GM18951 (cell line): ENCODE measurements at regions not wholly inside any gene's neighbourhood (a gene's known extent, or its start where the extent isn't known, plus 50 kb on each side); places are given as distances from the start of the nearest gene placed in this dataset.

Experiments used
- POLR2A ChIP-seq: IDR thresholded peaks from 4 replicates; pipeline ENCODE4 v1.6.1; 2011; ENCODE audit warnings: mild to moderate bottlenecking; ENCODE audit not compliant: insufficient read length, insufficient read depth; ENCODE audit errors: extremely low read depth
- in situ Hi-C: fragments of 300-500 bp; cut with MboI; formaldehyde crosslinking; loops from one replicate; pipeline ENCODE4 v1.12.0; 2022; ENCODE audit warnings: low sequenced_read_pairs, mixed read lengths, inconsistent platforms; ENCODE audit not compliant: unreplicated experiment

GRCh38 chr4:115366390-115366789 is 253.0 kb upstream of the NDST4 start:
- no peak for TF ChIP-seq POLR2A
- in situ Hi-C loops: no loop called here

- in situ Hi-C loops: no loop called here
- no peak for TF ChIP-seq POLR2A
Observed at GRCh38 chr4:115365185-115365584, 251.8 kb upstream of the NDST4 start.

- in situ Hi-C loops: no loop called here
Observed at GRCh38 chr4:115361781-115362180, 248.4 kb upstream of the NDST4 start.

GRCh38 chr4:115360431-115360830 is 247.0 kb upstream of the NDST4 start:
- in situ Hi-C loops: no loop called here
- TF ChIP-seq POLR2A: no peak

More at GRCh38 chr4:115361781-115362180, 248.4 kb upstream of the NDST4 start:
- TF ChIP-seq POLR2A: no peak

DNA sequence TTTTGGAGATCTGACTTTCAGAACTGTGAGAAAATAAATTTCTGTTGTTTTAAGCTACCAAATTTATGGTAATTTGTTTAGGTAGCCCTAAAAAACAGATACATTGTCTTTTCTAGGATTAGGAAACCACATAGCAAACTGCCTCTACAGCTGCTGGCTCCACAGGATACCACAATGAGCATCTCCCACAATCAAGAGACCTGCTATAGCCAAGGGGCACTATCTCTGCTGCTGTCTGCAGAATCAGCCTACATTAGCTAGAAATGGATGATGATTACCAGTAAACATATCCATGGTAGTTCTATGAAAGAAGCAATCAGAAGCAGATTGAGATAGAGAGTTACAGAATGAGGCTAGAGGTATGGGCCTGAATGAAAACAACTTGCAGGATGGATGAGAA is 244.4 kb upstream of the NDST4 start:
- no peak for TF ChIP-seq POLR2A

GRCh38 chr4:115356176-115356575 is 242.8 kb upstream of the NDST4 start:
- in situ Hi-C loops: no loop called here
- no peak for TF ChIP-seq POLR2A

More for the DNA sequence above, 244.4 kb upstream of the NDST4 start:
- in situ Hi-C loops: no loop called here

DNA sequence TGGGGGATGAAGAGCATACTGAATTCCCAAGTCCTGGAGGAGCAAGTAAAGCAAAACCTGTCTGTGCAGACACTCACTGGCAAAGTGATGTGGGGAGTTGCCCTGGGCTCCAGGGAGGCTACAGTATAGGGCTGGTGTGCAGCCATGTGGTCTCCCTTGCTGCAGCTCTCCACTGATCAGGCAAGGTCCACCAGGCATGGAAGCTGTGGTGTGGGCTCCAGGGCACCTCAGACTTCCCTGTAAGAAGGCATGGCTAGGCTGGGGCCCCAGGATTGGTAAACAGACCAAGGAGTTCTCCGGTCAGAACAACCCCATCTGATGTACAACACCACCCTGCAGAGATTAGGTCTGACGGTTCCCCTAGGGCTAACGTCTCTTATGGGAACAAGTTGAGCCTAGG is 241.9 kb upstream of the NDST4 start:
- no peak for TF ChIP-seq POLR2A
- in situ Hi-C loops: no loop called here

GRCh38 chr4:115353370-115353769 is 239.9 kb upstream of the NDST4 start:
- TF ChIP-seq POLR2A: no peak
- in situ Hi-C loops: no loop called here

GRCh38 chr4:115343171-115343570 is 229.8 kb upstream of the NDST4 start:
- no peak for TF ChIP-seq POLR2A
- in situ Hi-C loops: no loop called here

DNA sequence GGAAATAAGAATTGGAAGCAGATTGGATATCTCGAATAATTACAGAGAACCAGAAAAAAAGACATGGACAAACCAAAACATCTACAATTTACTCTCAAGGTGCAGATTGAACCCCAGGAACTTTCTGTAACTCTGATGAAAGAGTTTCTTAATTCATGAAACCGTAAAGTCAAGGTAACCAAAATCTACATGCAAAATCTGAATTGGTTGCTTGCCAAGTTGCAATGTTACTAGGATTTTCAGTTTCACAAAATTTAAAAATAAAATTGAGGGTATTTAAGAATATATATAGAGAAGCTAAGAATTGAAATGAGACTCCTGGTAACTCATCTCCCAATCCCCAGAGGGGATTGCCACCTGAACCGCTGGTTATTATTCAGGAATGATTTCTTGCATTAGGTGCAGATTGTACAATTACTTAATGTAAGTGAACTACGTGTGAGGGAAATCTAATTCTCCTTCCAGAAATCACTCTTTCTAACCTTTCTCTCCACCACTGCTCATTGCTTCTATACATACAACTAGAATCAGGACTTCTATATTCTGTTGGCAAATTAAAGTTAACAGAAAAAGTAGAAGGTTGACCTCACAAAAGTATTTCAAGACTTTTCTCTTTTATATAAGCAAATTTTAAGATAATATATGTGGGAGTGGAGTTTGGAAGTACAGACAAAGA is 221.5 kb upstream of the NDST4 start:
- in situ Hi-C loops: no loop called here
- no peak for TF ChIP-seq POLR2A

DNA sequence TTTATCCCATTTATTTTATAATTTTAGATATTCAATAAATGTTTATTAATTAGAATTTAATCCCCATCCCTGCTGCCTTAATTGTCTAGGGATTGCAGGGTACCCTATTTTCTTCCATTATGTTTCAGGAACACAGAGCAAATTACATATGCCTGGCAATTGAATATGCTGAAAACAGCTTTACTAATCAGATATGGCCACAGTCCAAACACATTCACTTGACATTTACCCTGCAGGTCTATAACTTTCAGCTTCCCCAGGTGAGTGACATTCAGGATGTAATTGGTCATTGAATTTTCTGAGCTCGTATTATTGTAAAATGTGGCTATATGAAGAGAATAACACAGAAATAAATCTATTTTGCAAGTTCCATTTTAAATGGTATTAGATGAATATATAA is 218.7 kb upstream of the NDST4 start:
- TF ChIP-seq POLR2A: no peak
- in situ Hi-C loops: no loop called here

GRCh38 chr4:115331241-115331640 is 217.8 kb upstream of the NDST4 start:
- TF ChIP-seq POLR2A: no peak
- in situ Hi-C loops: no loop called here

DNA sequence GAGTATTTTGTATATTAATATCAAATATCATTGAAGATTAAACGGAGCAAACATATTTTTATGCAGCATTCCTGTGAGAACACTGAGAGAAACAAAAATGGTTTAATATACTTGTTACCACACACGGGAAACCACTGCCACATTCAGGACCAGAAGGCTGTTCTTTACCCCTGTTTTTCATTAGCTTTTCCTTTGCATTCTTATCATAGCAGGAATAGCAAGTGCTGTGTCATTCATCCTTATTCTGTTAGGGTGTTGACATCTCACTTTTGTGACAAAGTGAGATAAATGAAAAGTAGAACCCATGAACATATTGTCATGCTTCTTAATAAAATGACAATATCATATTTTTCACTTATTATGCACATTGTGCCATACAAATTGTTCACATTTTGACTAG is 212.4 kb upstream of the NDST4 start:
- no peak for TF ChIP-seq POLR2A
- in situ Hi-C loops: no loop called here

- in situ Hi-C loops: no loop called here
Observed at GRCh38 chr4:115323106-115323707, 209.8 kb upstream of the NDST4 start.

More at GRCh38 chr4:115323106-115323707, 209.8 kb upstream of the NDST4 start:
- no peak for TF ChIP-seq POLR2A
